Type B pancreatic cell (in vitro differentiated cells): ENCODE measurements at regions not wholly inside any gene's neighbourhood (a gene's known extent, or its start where the extent isn't known, plus 50 kb on each side); places are given as distances from the start of the nearest gene placed in this dataset.
A peak's percentile ranks its signal among the peaks of the same experiment; 100 is the strongest.
"Not testable (repeated sequence)": the region's sequence is repeated elsewhere in the genome, so short reads cannot be mapped to it uniquely, and the experiment has no call there.

Experiments
- DNase-seq: peaks from one replicate; pipeline ENCODE4 v3.0.0; 2021; ENCODE audit warnings: mixed read lengths; ENCODE audit not compliant: unreplicated experiment; ENCODE audit errors: extremely low spot score
- H3K27ac Mint-ChIP-seq: 2 replicates; pipeline ENCODE4 v1.8.0; 2021; ENCODE audit warnings: mild to moderate bottlenecking, mixed read lengths
- H3K27me3 Mint-ChIP-seq: 2 replicates; pipeline ENCODE4 v1.8.0; 2021; ENCODE audit warnings: mixed read lengths
- H3K36me3 Mint-ChIP-seq: 2 replicates; pipeline ENCODE4 v1.8.0; 2021; ENCODE audit warnings: mixed read lengths
- H3K4me1 Mint-ChIP-seq: one replicate; pipeline ENCODE4 v1.8.0; 2021; ENCODE audit warnings: mixed read lengths; ENCODE audit not compliant: unreplicated experiment
- H3K4me3 Mint-ChIP-seq: 2 replicates; pipeline ENCODE4 v1.8.0; 2021; ENCODE audit warnings: mild to moderate bottlenecking, mixed read lengths
- H3K9me3 Mint-ChIP-seq: 2 replicates; pipeline ENCODE4 v1.8.0; 2021; ENCODE audit warnings: mixed read lengths
- CTCF ChIP-seq: fragments of 200-600 bp; sonication (generic); conservative IDR thresholded peaks from 2 replicates; pipeline ENCODE4 v1.5.0; 2021; ENCODE audit warnings: antibody characterized with exemption, mild to moderate bottlenecking

GRCh38 chr4:189001283-189001970 lies 862.2 kb downstream of the TRIML1 start:
- Mint-ChIP-seq H3K4me1 (no peaks in the 10 kb centered on the region), H3K4me3 (no peak overlapping the region), H3K27me3 (no peaks in the 10 kb centered on the region), H3K36me3 (no peaks in the 10 kb centered on the region), H3K9me3 (no peaks in the 10 kb centered on the region), H3K27ac (no peak overlapping the region)
- no peak for DNase-seq
- TF ChIP-seq CTCF: no peak

GRCh38 chr4:189001971-189002450 lies 862.8 kb downstream of the TRIML1 start:
- DNase-seq: no peak
- Mint-ChIP-seq H3K27ac (no peak overlapping the region), H3K36me3 (no peaks in the 10 kb centered on the region), H3K9me3 (no peaks in the 10 kb centered on the region), H3K27me3 (no peaks in the 10 kb centered on the region), H3K4me1 (no peaks in the 10 kb centered on the region), H3K4me3 (no peak overlapping the region)
- TF ChIP-seq CTCF: no peak

- DNase-seq: no peak
- no peak for TF ChIP-seq CTCF
- Mint-ChIP-seq H3K27me3 (no peaks in the 10 kb centered on the region), H3K36me3 (no peaks in the 10 kb centered on the region), H3K4me1 (no peaks in the 10 kb centered on the region), H3K27ac (no peak overlapping the region), H3K4me3 (no peak overlapping the region), H3K9me3 (no peaks in the 10 kb centered on the region)
These were observed 863.2 kb downstream of the TRIML1 start for GRCh38 chr4:189002475-189002874.

GRCh38 chr4:189010452-189011217 lies 871.4 kb downstream of the TRIML1 start:
- H3K27ac Mint-ChIP-seq, H3K36me3 Mint-ChIP-seq, H3K4me1 Mint-ChIP-seq: not testable (repeated sequence)

GRCh38 chr4:189021831-189022230 lies 882.6 kb downstream of the TRIML1 start:
- no peaks in the 10 kb centered on the region for H3K27me3 Mint-ChIP-seq
- no peak for TF ChIP-seq CTCF
- H3K36me3 Mint-ChIP-seq: no peaks in the 10 kb centered on the region
- peak overlapping the region; percentile 45 for H3K27ac Mint-ChIP-seq
- H3K4me3 Mint-ChIP-seq: no peak overlapping the region
- H3K9me3 Mint-ChIP-seq: no peaks in the 10 kb centered on the region
- no peak for DNase-seq
- H3K4me1 Mint-ChIP-seq: peaks cover 16% of the 10 kb centered on the region

More at GRCh38 chr4:189010452-189011217, 871.4 kb downstream of the TRIML1 start:
- H3K9me3 Mint-ChIP-seq, H3K4me3 Mint-ChIP-seq, H3K27me3 Mint-ChIP-seq, DNase-seq: not testable (repeated sequence)

- peaks cover 16% of the 10 kb centered on the region for H3K4me1 Mint-ChIP-seq
- no peak for DNase-seq
- H3K27ac Mint-ChIP-seq: peak overlapping the region; percentile 45
- H3K27me3 Mint-ChIP-seq: no peaks in the 10 kb centered on the region
- no peak overlapping the region for H3K4me3 Mint-ChIP-seq
- no peak for TF ChIP-seq CTCF
- no peaks in the 10 kb centered on the region for H3K36me3 Mint-ChIP-seq
- H3K9me3 Mint-ChIP-seq: no peaks in the 10 kb centered on the region
These were observed 883.3 kb downstream of the TRIML1 start for GRCh38 chr4:189022440-189023035.
